ENCODE measurements at regions not wholly inside any gene's neighbourhood (a gene's known extent, or its start where the extent isn't known, plus 50 kb on each side); places are given as distances from the start of the nearest gene placed in this dataset.

DNA sequence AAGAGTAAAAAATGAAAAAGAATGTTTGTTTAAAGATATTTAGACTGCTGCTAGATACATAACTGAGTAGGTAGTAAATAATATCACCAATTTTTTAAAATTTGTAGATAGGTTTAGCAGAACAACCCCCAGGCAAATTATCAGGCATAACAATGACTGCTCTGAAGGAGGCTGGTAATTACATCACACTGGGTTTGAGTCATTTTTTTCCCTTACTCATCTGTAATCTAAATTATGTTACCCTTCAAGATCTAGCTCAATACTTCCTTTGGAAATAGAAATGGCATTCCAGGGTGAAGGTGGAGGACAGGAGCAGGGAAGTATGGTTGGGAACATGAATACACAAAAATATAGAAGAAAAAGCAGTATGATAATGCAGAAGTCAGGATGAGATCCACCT, 431.6 kb upstream of the MAOA start:
- Histone ChIP-seq H3K27me3 (ENCODE audit: control insufficient read depth, insufficient read depth, low read length) (no peaks in the 10 kb centered on the region), H3K27ac (ENCODE audit: low read depth, low read length) (no peak overlapping the region), H3K9me3 (ENCODE audit: control insufficient read depth, insufficient read depth, low read length) (no peaks in the 10 kb centered on the region), H3K4me3 (ENCODE audit: low read depth, low read length) (no peak overlapping the region)
- DNase-seq (ENCODE audit: low read depth, low spot score) = no peak
- no peak for TF ChIP-seq CTCF (IDR thresholded peaks at IDR 0.05; ENCODE audit: low read depth, low read length)
- ChIA-PET POLR2A (no interaction called here), CTCF (no interaction called here)

DNA sequence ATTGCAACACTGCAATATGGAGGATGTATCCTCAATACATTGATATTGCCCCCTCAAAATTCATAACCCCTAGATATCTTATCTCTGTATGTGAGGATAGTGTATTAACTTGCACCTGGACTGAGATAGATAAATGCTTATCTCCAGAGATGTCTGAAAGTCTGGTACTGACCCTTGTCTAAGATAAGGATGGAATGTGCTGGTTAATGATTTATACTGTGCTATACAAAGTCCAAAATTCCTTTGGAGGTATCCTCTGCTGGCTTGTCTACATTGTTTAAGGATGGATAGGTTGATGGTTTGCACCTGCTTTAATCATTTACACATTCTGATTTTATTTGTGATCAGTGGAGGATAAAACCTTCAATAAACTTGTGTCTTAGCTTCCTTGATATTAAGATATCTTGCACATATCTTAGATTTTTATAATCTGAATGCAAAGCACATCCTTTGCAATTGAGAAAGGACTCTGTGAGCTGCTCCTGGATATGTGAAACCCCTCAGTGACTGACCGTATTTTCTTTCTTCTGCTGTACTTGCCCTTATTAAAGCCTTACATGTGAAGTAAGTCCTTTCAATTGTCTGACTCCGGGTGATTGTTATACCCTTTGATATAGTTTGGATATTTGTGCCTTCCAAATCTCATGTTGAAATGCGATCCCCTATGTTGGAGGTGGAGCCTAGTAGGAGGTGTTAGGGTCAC, 430.3 kb upstream of the MAOA start:
- H3K27ac ChIP-seq (ENCODE audit: low read depth, low read length) = no peak overlapping the region
- no peak overlapping the region for H3K4me3 ChIP-seq (ENCODE audit: low read depth, low read length)
- no peak for DNase-seq (ENCODE audit: low read depth, low spot score)
- H3K9me3 ChIP-seq (ENCODE audit: control insufficient read depth, insufficient read depth, low read length) = no peaks in the 10 kb centered on the region
- ChIA-PET POLR2A (no interaction called here), CTCF (no interaction called here)
- no peak for TF ChIP-seq CTCF (IDR thresholded peaks at IDR 0.05; ENCODE audit: low read depth, low read length)
- H3K27me3 ChIP-seq (ENCODE audit: control insufficient read depth, insufficient read depth, low read length) = no peaks in the 10 kb centered on the region

- CTCF ChIA-PET = no interaction called here
- DNase-seq (ENCODE audit: low read depth, low spot score) = no peak
- H3K4me3 ChIP-seq (ENCODE audit: low read depth, low read length) = no peak overlapping the region
- POLR2A ChIA-PET = no interaction called here
- H3K9me3 ChIP-seq (ENCODE audit: control insufficient read depth, insufficient read depth, low read length) = no peaks in the 10 kb centered on the region
- no peak for TF ChIP-seq CTCF (IDR thresholded peaks at IDR 0.05; ENCODE audit: low read depth, low read length)
- no peaks in the 10 kb centered on the region for H3K27me3 ChIP-seq (ENCODE audit: control insufficient read depth, insufficient read depth, low read length)
- H3K27ac ChIP-seq (ENCODE audit: low read depth, low read length) = no peak overlapping the region
These were observed 417.6 kb upstream of the MAOA start for GRCh38 chrX:43238461-43238945.

DNA sequence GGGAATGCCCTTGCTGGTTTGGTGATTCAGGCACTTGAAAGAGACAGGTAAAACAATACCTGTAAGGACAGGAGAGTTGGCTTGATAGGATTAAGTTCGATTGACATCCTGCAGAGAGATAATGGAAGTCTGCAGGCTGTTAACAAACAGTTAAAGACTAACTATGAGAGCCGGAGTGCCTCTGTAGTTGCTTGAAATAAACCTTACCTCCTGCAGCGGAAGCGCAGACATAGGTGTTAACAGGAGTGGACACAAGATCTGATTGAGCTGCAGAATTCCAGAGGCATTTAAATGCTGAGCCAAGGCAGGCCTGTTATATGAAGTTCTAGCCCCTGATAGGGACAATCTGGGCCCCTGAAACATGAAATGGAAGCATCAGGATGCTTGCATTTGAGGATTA, 416.7 kb upstream of the MAOA start:
- Histone ChIP-seq H3K4me3 (ENCODE audit: low read depth, low read length) (no peak overlapping the region), H3K27me3 (ENCODE audit: control insufficient read depth, insufficient read depth, low read length) (no peaks in the 10 kb centered on the region), H3K9me3 (ENCODE audit: control insufficient read depth, insufficient read depth, low read length) (no peaks in the 10 kb centered on the region), H3K27ac (ENCODE audit: low read depth, low read length) (no peak overlapping the region)
- DNase-seq (ENCODE audit: low read depth, low spot score) = no peak
- CTCF ChIA-PET = no interaction called here
- TF ChIP-seq CTCF (IDR thresholded peaks at IDR 0.05; ENCODE audit: low read depth, low read length) = no peak
- POLR2A ChIA-PET = no interaction called here

- ChIA-PET CTCF (no interaction called here), POLR2A (no interaction called here)
- H3K27me3 ChIP-seq (ENCODE audit: control insufficient read depth, insufficient read depth, low read length) = no peaks in the 10 kb centered on the region
- no peak overlapping the region for H3K27ac ChIP-seq (ENCODE audit: low read depth, low read length)
- H3K9me3 ChIP-seq (ENCODE audit: control insufficient read depth, insufficient read depth, low read length) = no peaks in the 10 kb centered on the region
- no peak for DNase-seq (ENCODE audit: low read depth, low spot score)
- no peak for TF ChIP-seq CTCF (IDR thresholded peaks at IDR 0.05; ENCODE audit: low read depth, low read length)
- H3K4me3 ChIP-seq (ENCODE audit: low read depth, low read length) = no peak overlapping the region
These were observed 400.5 kb upstream of the MAOA start for GRCh38 chrX:43255596-43255995.
